ENCODE measurements at regions not wholly inside any gene's neighbourhood (a gene's known extent, or its start where the extent isn't known, plus 50 kb on each side); places are given as distances from the start of the nearest gene placed in this dataset.
A peak's percentile ranks its signal among the peaks of the same experiment; 100 is the strongest.

GRCh38 chr12:125324861-125325490, 259.7 kb downstream of the AACS start:
- H3K36me3 ChIP-seq (ENCODE audit: low read depth), result no peaks in the 10 kb centered on the region
- H3K4me1 ChIP-seq (replicated peaks; ENCODE audit: insufficient read depth), result no peaks in the 10 kb centered on the region
- H3K4me3 ChIP-seq, result no peak overlapping the region
- BruUV-seq (replicated peaks), result no TSS peak
- H4K20me1 ChIP-seq (ENCODE audit: insufficient read depth), result no peaks in the 10 kb centered on the region
- ChIA-PET CTCF (no interaction called here), POLR2A (ENCODE audit: unreplicated experiment) (no interaction called here)
- H3K79me2 ChIP-seq (ENCODE audit: low read depth), result no peaks in the 10 kb centered on the region
- no peak overlapping the region for H3K4me2 ChIP-seq
- no peaks in the 10 kb centered on the region for H3K9me2 ChIP-seq (ENCODE audit: insufficient read depth)
- peaks cover 84% of the 10 kb centered on the region for H3K27me3 ChIP-seq (ENCODE audit: insufficient read depth, low read depth)
- no peaks in the 10 kb centered on the region for H3K9me3 ChIP-seq (ENCODE audit: insufficient read depth, low read depth)
- H3F3A ChIP-seq (ENCODE audit: insufficient read depth, low read depth), result no peaks in the 10 kb centered on the region
- TF ChIP-seq CTCF (conservative IDR thresholded peaks at IDR 0.05) (no peak), EZH2 (IDR thresholded peaks at IDR 0.05; ENCODE audit: low read depth) (no peak)
- H3K27ac ChIP-seq, result no peak overlapping the region
- DNase-seq, result no peak
- H2AFZ ChIP-seq, result no peak overlapping the region
- intact Hi-C loops (cut with micrococcal nuclease; ENCODE audit: unreplicated experiment), result no loop called here

GRCh38 chr12:125329239-125330102, 264.2 kb downstream of the AACS start:
- ChIA-PET CTCF (interaction anchor here (0.6 kb wide), 1 partner anchor 13 kb away, joined by 13 read pairs; no protein-coding TSS in a partner anchor), POLR2A (ENCODE audit: unreplicated experiment) (no interaction called here)
- no TSS peak for BruUV-seq (replicated peaks)
- Histone ChIP-seq H2AFZ (no peak overlapping the region), H3K9me2 (ENCODE audit: insufficient read depth) (no peaks in the 10 kb centered on the region), H3F3A (ENCODE audit: insufficient read depth, low read depth) (no peaks in the 10 kb centered on the region), H3K9me3 (ENCODE audit: insufficient read depth, low read depth) (no peaks in the 10 kb centered on the region), H3K4me3 (no peak overlapping the region), H4K20me1 (ENCODE audit: insufficient read depth) (no peaks in the 10 kb centered on the region), H3K4me2 (no peak overlapping the region), H3K79me2 (ENCODE audit: low read depth) (no peaks in the 10 kb centered on the region), H3K4me1 (replicated peaks; ENCODE audit: insufficient read depth) (no peaks in the 10 kb centered on the region), H3K27me3 (ENCODE audit: insufficient read depth, low read depth) (peaks cover 66% of the 10 kb centered on the region), H3K36me3 (ENCODE audit: low read depth) (no peaks in the 10 kb centered on the region), H3K27ac (no peak overlapping the region)
- no peak for DNase-seq
- intact Hi-C loops (cut with micrococcal nuclease; ENCODE audit: unreplicated experiment), result no loop called here
- no peak for TF ChIP-seq CTCF (conservative IDR thresholded peaks at IDR 0.05)
- no peak for TF ChIP-seq EZH2 (IDR thresholded peaks at IDR 0.05; ENCODE audit: low read depth)

- H3K4me1 ChIP-seq (replicated peaks; ENCODE audit: insufficient read depth), result no peaks in the 10 kb centered on the region
- H3K27me3 ChIP-seq (ENCODE audit: insufficient read depth, low read depth), result peaks cover 61% of the 10 kb centered on the region
- no peaks in the 10 kb centered on the region for H3K36me3 ChIP-seq (ENCODE audit: low read depth)
- no peak overlapping the region for H3K4me3 ChIP-seq
- CTCF ChIA-PET, result no interaction called here
- no peaks in the 10 kb centered on the region for H3K9me3 ChIP-seq (ENCODE audit: insufficient read depth, low read depth)
- H3K4me2 ChIP-seq, result peak overlapping the region; percentile 51
- H3F3A ChIP-seq (ENCODE audit: insufficient read depth, low read depth), result no peaks in the 10 kb centered on the region
- no peak overlapping the region for H2AFZ ChIP-seq
- POLR2A ChIA-PET (ENCODE audit: unreplicated experiment), result no interaction called here
- BruUV-seq (replicated peaks), result no TSS peak
- H4K20me1 ChIP-seq (ENCODE audit: insufficient read depth), result no peaks in the 10 kb centered on the region
- intact Hi-C loops (cut with micrococcal nuclease; ENCODE audit: unreplicated experiment), result no loop called here
- H3K9me2 ChIP-seq (ENCODE audit: insufficient read depth), result no peaks in the 10 kb centered on the region
- peak in 1 of 2 experiments; percentile 55 for DNase-seq
- TF ChIP-seq CTCF (conservative IDR thresholded peaks at IDR 0.05), result peak; percentile 77
- no peak for TF ChIP-seq EZH2 (IDR thresholded peaks at IDR 0.05; ENCODE audit: low read depth)
- H3K27ac ChIP-seq, result no peak overlapping the region
- H3K79me2 ChIP-seq (ENCODE audit: low read depth), result no peaks in the 10 kb centered on the region
Measured at GRCh38 chr12:125330645-125331341, 265.6 kb downstream of the AACS start.
